T47D (cell line): ENCODE measurements at regions not wholly inside any gene's neighbourhood (a gene's known extent, or its start where the extent isn't known, plus 50 kb on each side); places are given as distances from the start of the nearest gene placed in this dataset.

Experiments
- DNase-seq, 2 experiments: peaks; one replicate each; pipeline versions ENCODE4 v3.0.0 to v3.0.0-alpha.2; 2011 to 2012; ENCODE audit warnings: low read depth in 1 of 2, low spot score in 1 of 2
- JUND ChIP-seq: IDR thresholded peaks from 2 replicates; pipeline ENCODE4 v1.6.1; 2012; ENCODE audit warnings: low read depth
- in situ Hi-C: cut with HindIII; loops from 2 replicates; pipeline ENCODE4 v1.10.0; 2016; ENCODE audit warnings: low sequenced_read_pairs, low pct_unique_long_range_greater_than_20kb

GRCh38 chr3:104596054-104596453 is 770.7 kb upstream of the ALCAM start:
- in situ Hi-C loops = no loop called here
- no peak for TF ChIP-seq JUND
- DNase-seq = no peak

- in situ Hi-C loops = no loop called here
Observed at GRCh38 chr3:104596551-104596950, 770.2 kb upstream of the ALCAM start.

GRCh38 chr3:104598848-104599511 is 767.7 kb upstream of the ALCAM start:
- DNase-seq = peak in 1 of 2 experiments; percentile 71
- no peak for TF ChIP-seq JUND
- in situ Hi-C loops = no loop called here

More at GRCh38 chr3:104596551-104596950, 770.2 kb upstream of the ALCAM start:
- DNase-seq = peak; percentile 16 to 76
- TF ChIP-seq JUND = no peak

- peak; percentile 22 to 52 for DNase-seq
- in situ Hi-C loops = no loop called here
- no peak for TF ChIP-seq JUND
Observed at GRCh38 chr3:104604326-104605010, 762.2 kb upstream of the ALCAM start.

GRCh38 chr3:104606812-104607211 is 759.9 kb upstream of the ALCAM start:
- in situ Hi-C loops = no loop called here
- DNase-seq = no peak
- TF ChIP-seq JUND = no peak

GRCh38 chr3:104610730-104611652 is 755.7 kb upstream of the ALCAM start:
- in situ Hi-C loops = no loop called here
- TF ChIP-seq JUND = 0 out of 2 replicates have a peak, but pooled peaks have one; percentile 12
- DNase-seq = peak in 1 of 2 experiments; percentile 87

GRCh38 chr3:104612218-104612617 is 754.5 kb upstream of the ALCAM start:
- TF ChIP-seq JUND = no peak
- in situ Hi-C loops = no loop called here
- DNase-seq = peak in 1 of 2 experiments; percentile 83

- TF ChIP-seq JUND = no peak
- in situ Hi-C loops = no loop called here
Observed at GRCh38 chr3:104614564-104614963, 752.1 kb upstream of the ALCAM start.

GRCh38 chr3:104628185-104628789 is 738.4 kb upstream of the ALCAM start:
- TF ChIP-seq JUND = no peak
- DNase-seq = peak; percentile 48 to 75
- in situ Hi-C loops = no loop called here

More at GRCh38 chr3:104614564-104614963, 752.1 kb upstream of the ALCAM start:
- peak in 1 of 2 experiments; percentile 38 for DNase-seq

- no peak for DNase-seq
Observed at GRCh38 chr3:104629038-104629437, 737.7 kb upstream of the ALCAM start.

GRCh38 chr3:104631254-104631653 is 735.5 kb upstream of the ALCAM start:
- in situ Hi-C loops = no loop called here
- DNase-seq = no peak
- TF ChIP-seq JUND = no peak

More at GRCh38 chr3:104629038-104629437, 737.7 kb upstream of the ALCAM start:
- no peak for TF ChIP-seq JUND
- in situ Hi-C loops = no loop called here

GRCh38 chr3:104632521-104632920 is 734.2 kb upstream of the ALCAM start:
- TF ChIP-seq JUND = no peak
- in situ Hi-C loops = no loop called here
- no peak for DNase-seq
